ENCODE measurements at regions not wholly inside any gene's neighbourhood (a gene's known extent, or its start where the extent isn't known, plus 50 kb on each side); places are given as distances from the start of the nearest gene placed in this dataset.

- Histone ChIP-seq H3K4me1 (ENCODE audit: low read depth, poor library complexity, severe bottlenecking) (no peaks in the 10 kb centered on the region), H3K4me2 (no peak overlapping the region), H3K4me3 (IDR thresholded peaks at IDR 0.05; ENCODE audit: insufficient read depth, low read depth, low read length) (no peak overlapping the region), H3K27me3 (ENCODE audit: insufficient read depth, low read depth) (no peaks in the 10 kb centered on the region), H3K27ac (no peak overlapping the region), H3K79me2 (ENCODE audit: insufficient read depth, low read depth) (no peaks in the 10 kb centered on the region), H4K20me1 (ENCODE audit: insufficient read depth) (no peaks in the 10 kb centered on the region), H3K9ac (no peak overlapping the region), H3K36me3 (ENCODE audit: insufficient read depth) (no peaks in the 10 kb centered on the region), H2AFZ (ENCODE audit: low read depth) (no peak overlapping the region)
- TF ChIP-seq, protein P1, sequence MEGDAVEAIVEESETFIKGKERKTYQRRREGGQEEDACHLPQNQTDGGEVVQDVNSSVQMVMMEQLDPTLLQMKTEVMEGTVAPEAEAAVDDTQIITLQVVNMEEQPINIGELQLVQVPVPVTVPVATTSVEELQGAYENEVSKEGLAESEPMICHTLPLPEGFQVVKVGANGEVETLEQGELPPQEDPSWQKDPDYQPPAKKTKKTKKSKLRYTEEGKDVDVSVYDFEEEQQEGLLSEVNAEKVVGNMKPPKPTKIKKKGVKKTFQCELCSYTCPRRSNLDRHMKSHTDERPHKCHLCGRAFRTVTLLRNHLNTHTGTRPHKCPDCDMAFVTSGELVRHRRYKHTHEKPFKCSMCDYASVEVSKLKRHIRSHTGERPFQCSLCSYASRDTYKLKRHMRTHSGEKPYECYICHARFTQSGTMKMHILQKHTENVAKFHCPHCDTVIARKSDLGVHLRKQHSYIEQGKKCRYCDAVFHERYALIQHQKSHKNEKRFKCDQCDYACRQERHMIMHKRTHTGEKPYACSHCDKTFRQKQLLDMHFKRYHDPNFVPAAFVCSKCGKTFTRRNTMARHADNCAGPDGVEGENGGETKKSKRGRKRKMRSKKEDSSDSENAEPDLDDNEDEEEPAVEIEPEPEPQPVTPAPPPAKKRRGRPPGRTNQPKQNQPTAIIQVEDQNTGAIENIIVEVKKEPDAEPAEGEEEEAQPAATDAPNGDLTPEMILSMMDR (conservative IDR thresholded peaks at IDR 0.05; ENCODE audit: low read depth, low read length): no peak
Observed at GRCh38 chr3:124428372-124429128, 301.7 kb upstream of the UMPS start.

DNA sequence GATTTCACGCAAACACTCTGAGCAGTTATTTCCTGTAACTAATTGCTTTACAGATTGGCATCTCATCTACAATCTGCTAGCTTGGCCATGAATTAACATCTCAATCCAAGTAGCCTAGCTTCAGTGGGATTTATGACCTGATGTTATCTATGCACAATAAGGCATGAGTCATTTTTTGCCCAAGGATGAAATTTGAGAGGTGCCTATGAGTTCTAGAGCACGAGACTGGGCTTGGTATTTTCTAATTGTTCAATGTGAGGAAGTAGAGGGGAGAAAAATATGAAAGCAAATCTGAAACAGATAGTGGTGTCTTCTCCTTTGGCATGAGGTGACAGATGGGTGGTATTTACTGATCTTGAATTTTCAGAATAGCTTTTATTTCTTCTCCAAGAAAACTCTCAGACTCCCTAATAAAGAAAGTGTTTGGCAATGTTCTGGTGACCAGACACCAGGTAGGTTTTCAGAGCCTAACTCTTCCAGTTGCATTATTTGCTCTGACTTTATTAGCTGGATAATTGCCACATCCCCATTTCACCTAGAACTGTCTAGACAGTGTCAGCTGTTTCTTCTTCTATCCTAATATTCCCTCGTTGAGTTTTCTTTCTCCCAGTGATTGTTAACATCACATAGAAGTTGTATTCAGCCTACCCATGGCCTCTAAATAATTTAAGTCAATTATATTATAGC is 301.0 kb upstream of the UMPS start:
- Histone ChIP-seq H2AFZ (ENCODE audit: low read depth) (no peak overlapping the region), H3K36me3 (ENCODE audit: insufficient read depth) (no peaks in the 10 kb centered on the region), H3K79me2 (ENCODE audit: insufficient read depth, low read depth) (no peaks in the 10 kb centered on the region), H3K27ac (no peak overlapping the region), H3K4me1 (ENCODE audit: low read depth, poor library complexity, severe bottlenecking) (no peaks in the 10 kb centered on the region), H3K27me3 (ENCODE audit: insufficient read depth, low read depth) (no peaks in the 10 kb centered on the region), H3K4me2 (no peak overlapping the region), H4K20me1 (ENCODE audit: insufficient read depth) (no peaks in the 10 kb centered on the region), H3K9ac (no peak overlapping the region), H3K4me3 (IDR thresholded peaks at IDR 0.05; ENCODE audit: insufficient read depth, low read depth, low read length) (no peak overlapping the region)
- TF ChIP-seq, protein P1 (conservative IDR thresholded peaks at IDR 0.05; ENCODE audit: low read depth, low read length): no peak

DNA sequence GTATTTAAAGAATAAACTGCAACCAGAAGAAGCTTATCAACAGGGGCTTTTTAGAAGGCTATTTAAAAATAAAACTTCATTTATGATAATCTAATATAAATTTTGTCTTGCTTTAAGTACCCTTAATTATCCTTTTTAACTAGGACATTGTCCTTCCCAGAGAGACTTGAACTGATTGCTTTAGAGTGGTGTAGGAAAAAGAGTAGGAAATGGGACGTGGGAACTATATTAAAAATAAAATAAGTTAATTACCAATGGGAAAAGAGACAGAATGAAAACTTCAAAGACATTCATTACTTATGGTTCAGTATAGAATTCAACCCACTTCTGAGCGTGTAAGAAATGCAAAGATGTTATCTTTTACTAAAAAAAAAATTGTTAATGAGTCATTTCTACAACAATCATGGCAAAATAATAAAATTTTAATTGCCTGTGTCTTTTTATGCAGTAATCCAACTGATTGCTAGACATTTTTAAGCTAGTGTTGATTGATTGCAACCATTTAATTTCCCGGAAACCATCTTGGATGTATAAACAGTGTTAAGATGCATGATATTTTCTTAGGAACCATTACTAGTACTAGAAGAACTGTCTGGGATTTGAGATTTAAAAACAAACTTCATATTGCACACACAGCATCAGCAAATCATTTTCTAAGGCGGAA is 298.8 kb upstream of the UMPS start:
- Histone ChIP-seq H3K27me3 (ENCODE audit: insufficient read depth, low read depth) (no peaks in the 10 kb centered on the region), H3K27ac (no peak overlapping the region), H3K36me3 (ENCODE audit: insufficient read depth) (no peaks in the 10 kb centered on the region), H3K4me1 (ENCODE audit: low read depth, poor library complexity, severe bottlenecking) (no peaks in the 10 kb centered on the region), H3K4me3 (IDR thresholded peaks at IDR 0.05; ENCODE audit: insufficient read depth, low read depth, low read length) (no peak overlapping the region), H3K4me2 (no peak overlapping the region), H3K79me2 (ENCODE audit: insufficient read depth, low read depth) (no peaks in the 10 kb centered on the region), H3K9ac (no peak overlapping the region), H2AFZ (ENCODE audit: low read depth) (no peak overlapping the region), H4K20me1 (ENCODE audit: insufficient read depth) (no peaks in the 10 kb centered on the region)
- TF ChIP-seq, protein P1 (conservative IDR thresholded peaks at IDR 0.05; ENCODE audit: low read depth, low read length): no peak

DNA sequence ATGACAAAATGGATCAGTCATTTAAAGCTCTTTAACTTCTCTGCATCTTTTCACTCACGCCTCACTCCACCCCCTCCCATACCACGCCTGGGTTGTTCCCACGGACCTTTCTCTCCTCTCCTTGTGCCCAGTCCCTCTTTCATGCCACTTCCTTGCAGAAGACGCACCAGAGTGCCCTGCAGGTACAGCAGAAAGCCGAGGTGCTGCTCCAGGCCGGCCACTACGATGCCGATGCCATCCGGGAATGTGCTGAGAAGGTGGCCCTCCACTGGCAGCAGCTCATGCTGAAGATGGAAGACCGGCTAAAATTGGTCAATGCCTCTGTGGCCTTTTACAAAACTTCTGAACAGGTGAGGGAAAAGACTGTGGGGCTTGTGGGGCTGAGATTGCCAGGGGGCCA is 296.1 kb upstream of the UMPS start:
- Histone ChIP-seq H3K4me3 (IDR thresholded peaks at IDR 0.05; ENCODE audit: insufficient read depth, low read depth, low read length) (no peak overlapping the region), H3K9ac (no peak overlapping the region), H3K79me2 (ENCODE audit: insufficient read depth, low read depth) (no peaks in the 10 kb centered on the region), H4K20me1 (ENCODE audit: insufficient read depth) (no peaks in the 10 kb centered on the region), H3K4me2 (no peak overlapping the region), H2AFZ (ENCODE audit: low read depth) (no peak overlapping the region), H3K27ac (no peak overlapping the region), H3K36me3 (ENCODE audit: insufficient read depth) (no peaks in the 10 kb centered on the region), H3K4me1 (ENCODE audit: low read depth, poor library complexity, severe bottlenecking) (no peaks in the 10 kb centered on the region), H3K27me3 (ENCODE audit: insufficient read depth, low read depth) (no peaks in the 10 kb centered on the region)
- TF ChIP-seq, protein P1 (conservative IDR thresholded peaks at IDR 0.05; ENCODE audit: low read depth, low read length): no peak

Measured in KMS-11 (cell line).